ENCODE measurements at regions not wholly inside any gene's neighbourhood (a gene's known extent, or its start where the extent isn't known, plus 50 kb on each side); places are given as distances from the start of the nearest gene placed in this dataset.
"Not testable (repeated sequence)": the region's sequence is repeated elsewhere in the genome, so short reads cannot be mapped to it uniquely, and the experiment has no call there.

DNA sequence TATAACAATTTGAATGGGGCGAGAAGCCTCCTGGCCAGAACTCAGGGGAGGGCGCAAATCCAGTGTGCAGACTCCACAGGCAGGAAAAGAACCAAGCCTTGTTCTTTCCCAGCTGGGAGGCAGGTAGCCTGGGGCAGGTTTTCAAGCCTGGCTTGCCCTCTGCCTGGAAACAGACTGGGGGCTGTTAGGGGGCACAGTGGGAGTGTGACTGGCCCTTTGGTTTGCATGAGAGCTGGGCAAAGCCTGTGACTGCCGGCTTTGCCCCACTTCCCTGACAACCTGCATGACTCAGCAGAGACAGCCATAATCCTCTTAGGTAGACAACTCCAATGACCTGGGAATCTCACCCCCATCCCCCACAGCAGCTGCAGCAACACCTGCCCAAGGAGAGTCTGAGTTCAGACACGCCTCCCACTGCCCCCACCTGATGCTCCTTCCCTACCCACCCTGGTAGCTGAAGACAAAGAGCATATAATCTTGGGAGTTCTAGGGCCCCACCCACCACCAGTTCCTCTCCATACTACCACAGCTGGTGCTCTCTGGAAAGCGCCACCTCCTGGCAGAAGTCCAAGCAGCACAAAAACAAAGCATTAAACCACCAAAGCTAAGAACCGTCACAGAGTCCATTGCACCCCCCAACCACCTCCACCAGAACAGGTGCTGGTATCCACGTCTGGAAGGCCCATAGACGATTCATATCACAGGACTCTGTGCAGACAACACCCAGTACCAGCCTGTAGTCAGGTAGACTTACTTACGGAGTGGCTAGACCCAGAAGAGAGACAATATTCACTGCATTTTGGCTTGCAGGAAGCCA lies 402.5 kb downstream of the STK39 start:
- DNase-seq (ENCODE audit: low read depth in 2 of 3, low spot score in 2 of 3) = peak in 1 of 3 donors; percentile 10

DNA sequence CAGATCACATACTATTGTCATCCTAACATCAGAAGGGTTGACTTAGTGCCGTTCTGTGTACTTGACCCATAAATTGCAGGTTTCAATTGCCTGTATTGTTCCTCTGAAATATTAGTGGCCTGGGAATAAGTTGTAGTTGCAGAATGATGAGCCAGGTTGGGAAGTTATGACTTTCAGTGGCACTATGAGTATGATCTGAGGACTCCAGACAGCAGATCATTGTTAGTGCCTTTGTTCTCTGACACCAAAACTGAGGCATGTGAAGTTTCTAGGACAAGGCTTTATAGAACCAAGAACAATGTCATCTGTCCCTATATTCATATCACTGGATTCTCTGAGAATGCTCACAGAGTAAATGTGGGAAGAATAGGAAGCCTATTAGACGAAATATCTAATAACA lies 403.7 kb downstream of the STK39 start:
- no peak for DNase-seq (ENCODE audit: low read depth in 2 of 3, low spot score in 2 of 3)

DNA sequence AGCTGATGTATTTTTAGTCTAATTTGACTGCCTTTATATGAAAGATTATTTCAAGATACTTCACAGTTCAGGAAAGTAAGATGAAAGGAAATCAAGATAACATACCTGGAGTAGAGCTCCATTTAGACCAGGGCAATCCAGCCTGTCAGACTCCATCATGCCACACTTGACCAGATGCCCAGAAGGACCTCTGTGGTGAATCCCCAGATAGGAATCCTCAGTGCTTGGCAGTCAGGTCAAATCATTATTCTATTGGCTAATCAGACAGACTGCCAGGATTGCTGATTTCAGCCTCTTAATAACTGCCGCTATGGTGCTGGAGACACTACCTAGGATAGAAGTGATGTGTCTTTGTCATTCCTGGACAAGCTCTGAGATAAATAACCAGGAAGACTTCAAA lies 404.2 kb downstream of the STK39 start:
- DNase-seq (ENCODE audit: low read depth in 2 of 3, low spot score in 2 of 3) = no peak

DNA sequence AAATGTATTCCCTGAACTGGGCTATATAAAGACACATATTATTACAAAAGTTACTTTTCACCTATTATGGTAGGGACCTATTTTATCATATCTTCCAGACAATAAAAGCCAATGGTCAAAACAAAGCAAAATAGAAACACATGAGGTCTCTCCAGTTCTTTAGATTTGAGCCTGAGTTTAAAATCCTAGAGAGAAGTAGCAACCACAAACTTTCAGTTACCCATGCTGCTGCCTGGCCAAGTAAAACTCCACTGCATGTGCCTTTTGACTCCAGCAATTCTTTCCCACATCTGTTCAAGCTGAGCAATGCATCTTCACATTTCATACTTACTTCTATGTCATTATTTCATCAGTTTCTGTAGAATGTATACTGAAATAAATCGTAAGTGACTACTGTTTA lies 405.3 kb downstream of the STK39 start:
- DNase-seq (ENCODE audit: low read depth in 2 of 3, low spot score in 2 of 3) = no peak

DNA sequence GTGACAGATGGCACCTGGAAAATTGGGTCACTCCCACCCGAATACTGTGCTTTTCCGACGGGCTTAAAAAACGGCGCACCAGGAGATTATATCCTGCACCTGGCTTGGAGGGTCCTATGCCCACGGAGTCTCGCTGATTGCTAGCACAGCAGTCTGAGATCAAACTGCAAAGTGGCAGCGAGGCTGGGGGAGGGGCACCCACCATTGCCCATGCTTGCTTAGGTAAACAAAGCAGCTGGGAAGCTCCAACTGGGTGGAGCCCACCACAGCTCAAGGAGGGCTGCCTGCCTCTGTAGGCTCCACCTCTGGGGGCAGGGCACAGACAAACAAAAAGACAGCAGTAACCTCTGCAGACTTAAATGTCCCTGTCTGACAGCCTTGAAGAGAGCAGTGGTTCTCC lies 412.1 kb downstream of the STK39 start:
- not testable (repeated sequence) for DNase-seq (ENCODE audit: low read depth in 2 of 3, low spot score in 2 of 3)

DNA sequence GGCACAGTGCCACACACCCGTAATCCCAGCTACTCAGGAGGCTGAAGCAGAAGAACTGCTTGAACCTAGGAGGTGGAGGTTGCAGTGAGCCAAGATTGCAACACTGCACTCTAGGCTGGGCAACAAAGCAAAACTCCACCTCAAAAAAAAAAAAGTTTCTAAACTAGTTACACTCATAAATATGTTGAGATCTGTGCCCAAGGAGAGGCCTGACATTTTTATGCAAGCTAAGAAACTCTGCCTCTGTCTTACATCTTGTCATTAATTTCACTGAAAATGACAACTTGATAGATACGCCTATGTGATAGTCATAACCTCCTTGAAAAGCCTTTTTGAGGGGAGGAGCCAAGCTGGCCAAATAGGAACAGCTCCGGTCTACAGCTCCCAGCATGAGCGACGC lies 412.7 kb downstream of the STK39 start:
- DNase-seq (ENCODE audit: low read depth in 2 of 3, low spot score in 2 of 3) = no peak

DNA sequence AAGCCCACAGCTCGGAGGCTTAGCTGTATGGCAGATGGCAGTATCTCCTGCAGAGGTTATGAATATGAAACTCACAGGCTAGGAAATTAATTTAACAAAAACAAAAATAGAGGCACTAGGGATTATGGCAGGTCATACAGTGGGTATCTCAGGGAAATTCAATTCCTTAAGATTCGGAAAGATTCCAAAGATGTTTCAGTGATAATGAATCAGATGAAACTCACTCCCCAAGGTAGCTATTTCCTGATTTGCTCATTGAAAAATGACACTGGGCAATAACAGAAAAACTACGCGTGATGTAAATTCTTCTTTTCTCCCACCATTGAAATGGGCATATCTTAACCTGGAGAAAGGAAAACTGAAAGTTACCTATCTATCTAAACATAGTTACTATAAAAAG lies 414.1 kb downstream of the STK39 start:
- no peak for DNase-seq (ENCODE audit: low read depth in 2 of 3, low spot score in 2 of 3)

DNA sequence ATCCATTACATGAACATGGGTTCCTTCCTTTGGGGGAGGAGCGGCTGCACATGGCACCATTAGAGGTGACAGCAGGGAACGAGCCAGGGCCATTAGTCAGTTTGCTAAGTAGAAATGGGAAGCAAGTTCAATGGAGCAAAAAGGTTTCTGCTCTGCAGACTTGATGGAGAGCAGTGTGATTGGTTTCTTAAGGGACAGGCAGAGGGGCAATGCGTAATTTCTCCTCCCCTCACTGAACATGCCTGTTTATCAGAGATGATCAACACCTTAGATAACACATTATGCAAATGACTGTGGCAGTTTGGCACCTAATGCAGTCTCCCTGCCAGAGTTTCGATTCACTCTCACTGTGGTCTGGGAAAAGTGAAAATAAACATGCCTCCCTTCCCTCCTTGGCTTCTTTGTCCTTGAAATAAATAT lies 414.5 kb downstream of the STK39 start:
- no peak for DNase-seq (ENCODE audit: low read depth in 2 of 3, low spot score in 2 of 3)

DNA sequence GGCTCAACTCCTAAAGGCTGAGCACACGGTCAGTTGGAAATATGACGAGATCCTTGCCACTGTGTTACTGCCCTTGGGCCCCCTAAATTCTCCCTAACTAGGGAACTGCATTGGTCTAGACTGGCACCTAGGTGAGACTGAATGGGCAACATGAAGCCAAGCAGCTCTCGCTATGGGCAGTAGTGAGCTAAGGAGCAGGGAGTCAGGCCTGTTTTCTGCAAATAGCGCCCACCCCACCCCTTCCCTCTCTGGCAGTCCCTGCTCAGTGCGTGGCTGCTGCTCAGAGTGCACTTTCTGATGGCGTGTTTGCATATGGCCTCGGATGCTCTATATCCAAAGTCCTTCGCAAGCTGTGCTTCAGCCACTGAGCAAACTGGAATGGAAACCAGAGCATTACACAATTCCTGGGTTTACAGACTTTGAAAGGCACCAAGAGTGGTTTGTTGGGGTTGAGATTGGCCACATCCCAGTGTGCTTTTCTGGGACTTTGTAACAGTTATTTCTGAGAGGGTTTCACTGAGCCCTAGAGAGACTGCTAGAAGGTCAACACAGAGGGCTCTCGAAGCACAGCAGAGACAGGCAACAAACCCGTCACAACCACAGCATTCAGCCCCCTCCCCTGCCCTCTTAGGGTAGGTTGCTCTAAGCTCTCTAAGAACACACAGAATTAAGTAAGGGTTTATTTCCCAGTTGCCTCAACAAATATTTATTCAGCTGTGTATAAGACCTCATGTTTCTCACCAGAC lies 419.9 kb downstream of the STK39 start:
- DNase-seq (ENCODE audit: low read depth in 2 of 3, low spot score in 2 of 3) = no peak

DNA sequence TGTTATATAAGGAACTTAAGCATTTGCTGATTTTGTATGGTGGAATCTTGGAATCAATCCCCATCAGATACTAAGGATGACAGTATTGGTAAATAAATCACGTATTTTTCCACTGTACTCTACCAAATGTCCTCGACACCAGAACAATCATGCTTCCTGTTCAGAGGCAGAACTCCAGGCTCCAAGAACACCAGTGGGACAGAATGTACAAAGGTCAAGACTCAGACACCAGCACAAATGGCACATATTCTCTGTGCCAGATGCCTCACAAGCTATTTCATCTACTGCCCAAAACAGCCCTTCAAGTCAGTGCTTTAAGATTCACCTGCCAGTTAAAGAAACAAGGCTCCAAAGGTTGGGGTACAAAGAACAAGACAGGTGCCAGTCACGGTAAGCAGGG lies 420.5 kb downstream of the STK39 start:
- DNase-seq (ENCODE audit: low read depth in 2 of 3, low spot score in 2 of 3) = no peak

DNA sequence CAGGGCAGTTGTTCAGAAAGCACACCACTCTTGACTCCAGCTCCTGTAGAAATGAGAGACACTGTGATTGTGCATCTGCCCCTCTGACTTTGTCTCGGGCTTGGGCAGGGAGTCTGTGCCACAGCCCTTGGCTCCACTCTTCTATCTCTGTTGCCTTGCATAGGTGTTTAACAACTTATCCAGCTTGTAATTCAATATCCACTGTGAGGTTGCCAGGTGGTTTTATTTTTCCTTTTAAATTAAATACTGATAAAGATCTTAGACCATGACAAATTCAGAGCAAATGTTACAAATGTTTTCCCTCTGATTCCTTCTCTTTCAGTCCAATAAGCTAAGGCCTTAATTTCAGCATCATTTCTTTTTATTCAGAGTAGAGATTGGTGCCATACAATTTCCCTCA lies 421.7 kb downstream of the STK39 start:
- DNase-seq (ENCODE audit: low read depth in 2 of 3, low spot score in 2 of 3) = no peak

DNA sequence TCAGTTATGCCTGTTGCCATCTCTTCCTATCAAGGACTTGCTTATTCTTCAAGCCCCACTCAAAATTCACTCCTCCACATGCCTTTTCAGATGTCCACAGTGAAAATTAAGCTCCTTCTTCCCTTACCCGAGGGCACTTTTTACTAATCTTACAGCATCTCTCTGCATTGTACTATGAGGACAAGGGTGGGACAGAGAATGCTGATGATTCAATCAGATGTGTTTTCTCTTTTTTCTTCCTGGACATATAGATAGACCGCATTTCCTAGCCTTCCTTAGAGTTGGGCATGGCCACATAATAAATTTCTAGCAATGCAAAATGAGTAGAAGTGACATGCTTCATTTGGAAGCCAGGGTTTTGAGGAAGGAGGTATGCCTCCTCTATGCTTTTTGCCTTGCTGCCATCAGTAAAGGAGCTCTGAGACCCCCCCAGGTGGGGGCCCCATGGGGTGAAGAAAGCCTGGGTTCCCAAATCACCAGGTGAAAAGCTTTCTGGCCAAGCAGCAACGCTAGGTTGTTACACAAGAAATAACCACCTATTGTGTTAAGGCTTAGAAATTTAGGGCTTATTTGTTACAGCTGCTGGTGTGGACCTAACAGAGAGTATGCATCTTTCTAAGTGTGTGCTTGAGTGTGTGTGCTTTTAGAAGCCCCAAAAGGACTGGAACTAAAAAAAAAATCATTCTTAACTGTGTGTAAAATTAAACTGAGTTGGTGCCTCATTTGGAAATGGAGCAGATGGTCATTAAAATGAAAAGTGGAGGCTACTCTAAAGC lies 424.5 kb downstream of the STK39 start:
- DNase-seq (ENCODE audit: low read depth in 2 of 3, low spot score in 2 of 3) = no peak

DNA sequence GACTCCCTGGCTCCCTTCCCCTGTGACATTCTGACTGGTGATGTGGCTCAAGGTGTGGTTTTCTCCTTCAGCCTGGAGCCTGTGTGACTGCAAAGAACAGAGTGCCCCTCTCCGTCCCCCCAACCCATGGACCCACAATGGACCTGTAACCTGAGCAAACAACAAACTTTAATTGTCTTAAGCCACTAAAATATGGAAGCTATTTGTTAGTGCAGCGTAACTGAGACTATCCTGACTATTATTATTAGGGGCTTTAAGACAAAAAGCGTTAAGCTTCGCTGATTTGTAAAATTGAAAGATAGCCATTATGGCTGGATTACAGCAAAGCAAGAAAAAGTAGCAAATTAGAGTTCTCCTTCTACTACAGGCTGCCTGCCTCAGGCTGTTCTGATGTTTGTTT lies 426.9 kb downstream of the STK39 start:
- DNase-seq (ENCODE audit: low read depth in 2 of 3, low spot score in 2 of 3) = no peak

DNA sequence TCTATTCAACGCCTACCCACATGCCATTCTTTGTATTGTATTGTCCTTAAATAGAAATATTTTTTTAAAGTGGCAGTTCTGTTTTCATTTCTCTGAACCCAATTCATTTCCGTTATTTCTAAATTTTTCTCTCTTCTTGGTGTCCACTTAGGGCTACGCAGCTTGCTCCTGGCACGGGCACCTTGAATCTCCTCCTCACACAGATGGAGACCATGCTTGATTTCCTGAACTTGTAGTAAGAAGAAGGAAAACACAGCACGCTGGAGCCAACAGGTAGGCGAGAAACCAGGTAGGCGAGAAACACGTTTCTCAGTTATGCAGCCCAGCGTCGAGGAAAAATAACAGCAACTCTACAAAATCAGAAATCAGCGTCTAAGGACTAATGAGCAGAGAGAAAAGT lies 428.9 kb downstream of the STK39 start:
- DNase-seq (ENCODE audit: low read depth in 2 of 3, low spot score in 2 of 3) = no peak

DNA sequence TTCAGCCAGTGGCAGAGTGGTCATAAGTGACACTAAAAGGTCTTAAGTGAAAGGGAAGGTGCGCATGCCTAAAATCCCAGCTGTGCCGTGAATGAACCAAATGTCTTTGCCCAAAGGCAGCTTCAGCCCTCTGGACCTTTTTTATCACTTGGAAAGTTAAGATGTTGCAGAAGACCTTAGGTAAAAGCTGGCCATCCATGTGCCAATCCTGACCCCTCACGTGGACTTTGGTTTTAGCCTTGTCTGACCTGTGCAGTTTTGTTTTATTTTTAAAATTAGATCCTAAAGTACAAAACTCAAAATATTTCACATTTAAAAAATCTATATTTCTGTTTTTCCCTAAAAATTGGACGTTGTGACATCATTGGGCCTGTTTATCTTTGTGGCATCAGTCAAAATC lies 429.5 kb downstream of the STK39 start:
- DNase-seq (ENCODE audit: low read depth in 2 of 3, low spot score in 2 of 3) = no peak

DNA sequence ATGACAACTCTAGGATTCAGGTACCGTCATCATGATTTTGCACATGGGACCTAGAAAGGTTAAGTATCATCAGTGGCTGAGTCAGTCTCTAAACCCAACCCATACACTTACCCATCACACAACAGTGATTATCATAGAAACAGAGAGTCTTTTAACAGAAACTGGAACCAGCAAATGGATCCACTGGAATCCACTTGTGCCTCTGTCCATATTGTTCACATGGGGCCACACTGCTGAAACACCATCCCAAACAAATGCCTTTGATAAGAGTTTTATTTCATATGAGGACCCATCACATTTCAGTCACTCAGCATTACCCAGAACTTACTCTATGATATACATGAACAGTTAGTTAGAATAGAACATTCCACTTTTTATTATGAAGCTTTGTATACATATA lies 430.0 kb downstream of the STK39 start:
- no peak for DNase-seq (ENCODE audit: low read depth in 2 of 3, low spot score in 2 of 3)

DNA sequence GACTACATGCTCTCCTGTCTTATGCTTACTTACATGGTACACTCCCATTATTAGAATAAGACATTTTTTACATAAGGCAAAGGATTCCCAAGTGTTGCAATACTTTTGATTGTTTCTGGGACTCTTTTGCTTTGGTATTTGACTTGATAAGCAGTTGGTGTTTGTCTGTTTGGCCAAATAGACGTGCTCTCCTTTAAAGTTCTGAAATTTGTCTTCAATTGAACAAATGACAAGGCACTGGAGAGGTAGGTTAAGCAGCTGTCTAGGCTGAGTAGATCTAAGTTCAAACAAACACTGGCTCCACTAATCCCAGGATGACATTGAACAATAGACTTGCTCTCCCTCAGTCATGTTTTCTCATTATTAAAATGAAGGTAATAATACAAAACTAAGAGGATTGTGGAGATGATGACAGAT lies 430.5 kb downstream of the STK39 start:
- DNase-seq (ENCODE audit: low read depth in 2 of 3, low spot score in 2 of 3) = no peak

DNA sequence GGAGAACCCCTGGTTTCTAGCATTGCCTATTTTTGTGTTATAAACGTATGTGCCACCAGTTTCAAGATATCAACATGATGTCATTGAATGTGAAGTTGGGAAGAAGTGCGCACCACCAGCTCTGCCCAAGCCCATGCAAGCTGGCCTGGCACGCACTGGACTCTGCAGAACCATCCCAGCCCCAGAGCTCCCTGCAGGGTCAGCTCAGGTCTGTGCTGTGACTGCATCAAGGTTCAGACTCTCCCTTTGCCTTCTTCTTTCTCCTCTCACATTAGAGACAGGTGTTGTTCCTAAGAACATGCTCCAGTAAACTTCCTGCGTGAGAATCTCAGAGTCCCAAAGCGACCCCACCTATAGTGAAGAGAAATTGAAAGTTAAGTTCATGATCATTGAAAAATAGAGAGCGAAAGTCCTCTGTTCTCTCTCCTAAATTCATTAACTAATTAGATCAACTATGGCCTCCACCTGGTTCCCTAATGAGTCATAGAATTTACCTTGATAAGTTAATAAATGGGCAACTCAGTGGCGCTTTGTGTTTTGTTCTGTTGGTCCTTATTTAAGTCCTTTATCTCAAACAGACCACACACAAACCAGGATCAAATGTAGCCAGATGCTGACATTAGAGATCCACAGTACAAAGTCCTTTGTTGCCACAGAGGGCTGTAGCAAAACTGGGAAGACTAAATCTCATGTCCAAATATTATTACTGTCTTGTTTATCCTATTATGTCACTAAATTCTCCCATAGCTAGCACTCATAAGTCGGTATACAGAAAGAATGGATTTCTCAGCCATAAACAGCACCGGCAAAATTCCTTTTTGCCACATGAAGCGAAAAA lies 432.3 kb downstream of the STK39 start:
- DNase-seq (ENCODE audit: low read depth in 2 of 3, low spot score in 2 of 3) = no peak

DNA sequence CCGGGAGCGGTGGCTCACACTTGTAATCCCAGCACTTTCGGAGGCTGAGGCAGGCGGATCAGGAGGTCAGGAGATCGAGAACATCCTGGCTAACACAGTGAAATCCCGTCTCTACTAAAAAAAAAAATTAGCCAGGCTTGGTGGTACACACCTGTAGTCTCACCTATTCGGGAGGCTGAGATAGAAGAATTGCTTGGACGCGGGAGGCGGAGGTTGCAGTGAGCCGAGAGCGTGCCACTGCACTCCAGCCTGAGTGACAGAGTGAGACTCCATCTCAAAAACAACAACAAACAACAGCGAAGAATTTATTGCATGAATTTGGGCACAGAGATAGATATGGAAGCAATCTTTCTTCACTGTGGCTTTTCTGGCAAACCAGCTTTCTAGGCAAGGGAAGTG lies 432.9 kb downstream of the STK39 start:
- not testable (repeated sequence) for DNase-seq (ENCODE audit: low read depth in 2 of 3, low spot score in 2 of 3)

DNA sequence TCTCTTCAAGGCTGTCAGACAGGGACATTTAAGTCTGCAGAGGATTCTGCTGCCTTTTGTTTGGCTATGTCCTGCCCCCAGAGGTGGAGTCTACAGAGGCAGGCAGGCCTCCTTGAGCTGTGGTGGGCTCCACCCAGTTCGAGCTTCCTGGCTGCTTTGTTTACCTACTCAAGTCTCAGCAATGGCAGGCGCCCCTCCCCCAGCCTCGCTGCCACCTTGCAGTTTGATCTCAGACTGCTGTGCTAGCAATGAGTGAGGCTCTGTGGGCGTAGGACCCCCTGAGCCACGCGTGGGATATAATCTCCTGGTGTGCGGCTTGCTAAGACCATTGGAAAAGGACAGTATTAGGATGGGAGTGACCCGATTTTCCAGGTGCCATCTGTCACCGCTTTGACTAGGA lies 437.6 kb downstream of the STK39 start:
- DNase-seq (ENCODE audit: low read depth in 2 of 3, low spot score in 2 of 3) = not testable (repeated sequence)

Data from hematopoietic multipotent progenitor cell (in vitro differentiated cells).